HG03039 (cell line): ENCODE measurements at regions not wholly inside any gene's neighbourhood (a gene's known extent, or its start where the extent isn't known, plus 50 kb on each side); places are given as distances from the start of the nearest gene placed in this dataset.

Experiments
- ATAC-seq: cut with Tn5 transposase; IDR thresholded peaks from one replicate; pipeline ENCODE4 v1.9.1; 2021; ENCODE audit warnings: mild to moderate bottlenecking, moderate library complexity; ENCODE audit not compliant: unreplicated experiment

GRCh38 chr1:181863736-181864135 is 197.8 kb downstream of the ZNF648 start:
- ATAC-seq, result no peak

- ATAC-seq, result no peak
These were observed 198.5 kb downstream of the ZNF648 start for GRCh38 chr1:181863006-181863405.

- no peak for ATAC-seq
These were observed 203.4 kb downstream of the ZNF648 start for GRCh38 chr1:181858135-181858534.
